Hepatocyte (in vitro differentiated cells): ENCODE measurements at regions not wholly inside any gene's neighbourhood (a gene's known extent, or its start where the extent isn't known, plus 50 kb on each side); places are given as distances from the start of the nearest gene placed in this dataset.

ENCODE experiments used
- DNase-seq: peaks from one replicate; pipeline ENCODE4 v3.0.0-alpha.2; 2016; ENCODE audit warnings: low spot score
- H2AFZ ChIP-seq: fragments of 200-600 bp; sonication (generic); 2 replicates; pipeline ENCODE4 v1.6.0; 2016; ENCODE audit warnings: antibody characterized with exemption, mild to moderate bottlenecking
- H3K27ac ChIP-seq: fragments of 200-600 bp; sonication (generic); 2 replicates; pipeline ENCODE4 v1.5.1; 2016; ENCODE audit warnings: mild to moderate bottlenecking
- H3K27me3 ChIP-seq: fragments of 200-600 bp; sonication (generic); 2 replicates; pipeline ENCODE4 v1.6.1; 2016
- H3K36me3 ChIP-seq: fragments of 200-600 bp; sonication (generic); replicated peaks from 2 replicates; pipeline ENCODE4 v1.5.1; 2016; ENCODE audit warnings: low read depth; ENCODE audit not compliant: insufficient read depth
- H3K4me1 ChIP-seq: fragments of 200-600 bp; sonication (generic); 2 replicates; pipeline ENCODE4 v1.5.1; 2016; ENCODE audit warnings: mild to moderate bottlenecking, moderate library complexity; ENCODE audit not compliant: insufficient read depth
- H3K4me2 ChIP-seq: fragments of 200-600 bp; sonication (generic); 2 replicates; pipeline ENCODE4 v1.6.0; 2016
- H3K4me3 ChIP-seq: fragments of 200-600 bp; sonication (generic); 2 replicates; pipeline ENCODE4 v1.5.1; 2016; ENCODE audit warnings: mild to moderate bottlenecking
- H3K79me2 ChIP-seq: fragments of 200-600 bp; sonication (generic); 2 replicates; pipeline ENCODE4 v1.6.0; 2017; ENCODE audit warnings: mild to moderate bottlenecking
- H3K9me2 ChIP-seq: fragments of 200-600 bp; sonication (generic); replicated peaks from 2 replicates; pipeline ENCODE4 v1.6.0; 2017; ENCODE audit warnings: mild to moderate bottlenecking; ENCODE audit not compliant: insufficient read depth
- H3K9me3 ChIP-seq: fragments of 200-600 bp; sonication (generic); 2 replicates; pipeline ENCODE4 v1.5.1; 2016; ENCODE audit warnings: low read depth, mild to moderate bottlenecking
- H4K20me1 ChIP-seq: fragments of 200-600 bp; sonication (generic); 2 replicates; pipeline ENCODE4 v1.6.0; 2016; ENCODE audit warnings: mild to moderate bottlenecking; ENCODE audit not compliant: insufficient read depth, poor library complexity, severe bottlenecking
- EZH2 ChIP-seq: fragments of 200-600 bp; sonication (generic); IDR thresholded peaks from 2 replicates; pipeline ENCODE4 v1.6.1; 2016; ENCODE audit warnings: antibody characterized with exemption, mild to moderate bottlenecking, borderline replicate concordance
- EZH2phosphoT487 ChIP-seq: fragments of 200-600 bp; sonication (generic); IDR thresholded peaks from one replicate; pipeline ENCODE4 v1.6.1; 2018; ENCODE audit warnings: antibody characterized with exemption, mild to moderate bottlenecking, low read depth, moderate library complexity; ENCODE audit not compliant: unreplicated experiment, severe bottlenecking
- WGBS: methylation state at CpG from one replicate; pipeline ENCODE4 v1.1.6; 2016; ENCODE audit warnings: low lambda C conversion rate; ENCODE audit errors: missing lambda C conversion rate; 5-methylcytosine and 5-hydroxymethylcytosine counted together
- TF ChIP-seq, protein P1 (sequence below): fragments of 200-600 bp; sonication (generic); IDR thresholded peaks from 2 replicates; pipeline ENCODE4 v1.5.1; 2016; ENCODE audit warnings: antibody characterized with exemption, mild to moderate bottlenecking; ENCODE audit not compliant: poor library complexity

DNA sequence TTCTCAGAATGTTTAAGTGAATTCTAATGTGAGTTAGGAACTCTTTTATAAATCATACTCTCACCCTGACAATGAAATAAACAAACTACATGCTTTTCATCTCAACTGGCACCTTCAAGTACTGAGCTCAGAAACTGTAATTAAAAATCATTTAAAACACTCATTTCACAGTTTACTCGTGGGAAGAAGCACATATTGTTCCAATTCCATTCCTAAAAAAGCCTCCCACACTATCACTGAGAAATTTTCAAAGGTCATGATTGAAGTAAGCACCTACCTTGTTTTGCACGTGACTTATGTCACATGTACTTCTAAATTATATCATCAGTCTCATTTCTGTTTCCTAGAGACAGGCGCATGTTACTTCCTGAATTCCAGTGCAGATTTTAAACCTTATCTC, 678.1 kb upstream of the SLC8A1 start:
- no peak overlapping the region for H3K4me2 ChIP-seq
- H2AFZ ChIP-seq = no peak overlapping the region
- WGBS = 54% methylated on average over 3 of the region's 3 CpGs

DNA sequence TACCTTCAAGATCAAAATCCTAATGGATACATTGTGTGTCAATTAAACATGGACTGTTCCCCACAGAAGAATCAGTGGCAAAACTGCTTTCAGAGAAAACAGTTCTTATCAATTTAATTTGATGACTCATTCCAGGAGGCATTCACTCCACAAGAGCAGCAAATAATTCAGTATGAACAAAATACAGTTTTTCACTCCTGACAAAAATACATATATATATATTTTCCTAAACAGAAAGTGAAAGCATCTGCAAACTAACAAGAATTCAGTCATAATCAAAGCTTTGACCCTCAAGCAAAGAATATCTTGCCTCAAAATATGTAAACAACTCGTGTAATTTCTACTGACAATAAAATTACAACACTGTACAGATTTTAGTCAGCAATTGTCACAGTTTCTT, 685.1 kb upstream of the SLC8A1 start:
- H2AFZ ChIP-seq = no peak overlapping the region
- H3K9me2 ChIP-seq = no peaks in the 10 kb centered on the region
- no peak overlapping the region for H3K4me3 ChIP-seq
- H3K9me3 ChIP-seq = no peaks in the 10 kb centered on the region
- no peak for DNase-seq
- no peaks in the 10 kb centered on the region for H3K79me2 ChIP-seq
- H3K27me3 ChIP-seq = no peaks in the 10 kb centered on the region
- H3K4me2 ChIP-seq = peak overlapping the region; percentile 3
- no peak overlapping the region for H3K27ac ChIP-seq
- WGBS = 51% methylated on average over 1 of the region's 1 CpG
- H3K36me3 ChIP-seq = no peaks in the 10 kb centered on the region
- no peaks in the 10 kb centered on the region for H4K20me1 ChIP-seq
- TF ChIP-seq EZH2phosphoT487 (no peak), EZH2 (no peak)
- TF ChIP-seq, protein P1, sequence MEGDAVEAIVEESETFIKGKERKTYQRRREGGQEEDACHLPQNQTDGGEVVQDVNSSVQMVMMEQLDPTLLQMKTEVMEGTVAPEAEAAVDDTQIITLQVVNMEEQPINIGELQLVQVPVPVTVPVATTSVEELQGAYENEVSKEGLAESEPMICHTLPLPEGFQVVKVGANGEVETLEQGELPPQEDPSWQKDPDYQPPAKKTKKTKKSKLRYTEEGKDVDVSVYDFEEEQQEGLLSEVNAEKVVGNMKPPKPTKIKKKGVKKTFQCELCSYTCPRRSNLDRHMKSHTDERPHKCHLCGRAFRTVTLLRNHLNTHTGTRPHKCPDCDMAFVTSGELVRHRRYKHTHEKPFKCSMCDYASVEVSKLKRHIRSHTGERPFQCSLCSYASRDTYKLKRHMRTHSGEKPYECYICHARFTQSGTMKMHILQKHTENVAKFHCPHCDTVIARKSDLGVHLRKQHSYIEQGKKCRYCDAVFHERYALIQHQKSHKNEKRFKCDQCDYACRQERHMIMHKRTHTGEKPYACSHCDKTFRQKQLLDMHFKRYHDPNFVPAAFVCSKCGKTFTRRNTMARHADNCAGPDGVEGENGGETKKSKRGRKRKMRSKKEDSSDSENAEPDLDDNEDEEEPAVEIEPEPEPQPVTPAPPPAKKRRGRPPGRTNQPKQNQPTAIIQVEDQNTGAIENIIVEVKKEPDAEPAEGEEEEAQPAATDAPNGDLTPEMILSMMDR = no peak
- H3K4me1 ChIP-seq = no peaks in the 10 kb centered on the region

More for the DNA sequence above, 678.1 kb upstream of the SLC8A1 start:
- no peak for DNase-seq
- Histone ChIP-seq H3K9me2 (no peaks in the 10 kb centered on the region), H3K79me2 (no peaks in the 10 kb centered on the region), H3K27ac (no peak overlapping the region), H3K27me3 (no peaks in the 10 kb centered on the region), H3K9me3 (no peaks in the 10 kb centered on the region), H3K4me3 (no peak overlapping the region), H3K36me3 (no peaks in the 10 kb centered on the region), H4K20me1 (no peaks in the 10 kb centered on the region), H3K4me1 (no peaks in the 10 kb centered on the region)
- TF ChIP-seq, protein P1 = no peak

DNA sequence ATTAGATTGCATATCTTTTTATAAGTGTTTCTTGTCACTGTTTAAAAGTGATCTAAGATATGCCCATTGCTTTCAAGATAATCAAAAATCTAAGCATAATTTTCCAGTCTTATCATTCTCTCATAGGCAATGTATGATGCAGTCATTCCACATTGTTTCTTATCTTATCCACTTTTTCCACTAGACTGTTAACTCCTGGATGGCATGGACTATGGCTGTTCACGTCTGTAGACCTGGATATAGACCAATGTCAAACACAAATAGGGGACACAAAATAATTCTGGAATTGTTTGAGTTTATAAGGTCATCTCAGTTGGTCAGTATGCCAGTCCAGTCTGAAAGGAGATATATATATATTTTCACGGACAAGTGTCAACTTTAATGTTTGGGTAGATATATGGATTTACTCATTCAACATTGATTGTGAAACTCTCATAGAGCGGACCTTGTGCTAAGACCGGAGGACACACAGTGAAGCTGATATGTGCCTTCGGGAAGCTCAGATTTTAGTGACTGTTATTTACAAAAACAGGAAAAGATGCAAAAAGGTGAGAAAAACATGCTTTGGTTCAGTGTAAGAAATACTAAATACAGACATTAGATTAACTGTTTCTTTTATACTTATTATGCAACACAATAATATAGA, 689.4 kb upstream of the SLC8A1 start:
- Histone ChIP-seq H3K79me2 (no peaks in the 10 kb centered on the region), H3K4me2 (no peak overlapping the region), H3K4me1 (no peaks in the 10 kb centered on the region), H3K9me3 (no peaks in the 10 kb centered on the region), H3K27me3 (no peaks in the 10 kb centered on the region), H4K20me1 (no peaks in the 10 kb centered on the region), H3K9me2 (no peaks in the 10 kb centered on the region), H3K4me3 (no peak overlapping the region), H3K36me3 (no peaks in the 10 kb centered on the region), H3K27ac (no peak overlapping the region), H2AFZ (no peak overlapping the region)
- TF ChIP-seq EZH2 (no peak), EZH2phosphoT487 (no peak)
- TF ChIP-seq, protein P1 = no peak
- 79% methylated on average over 5 of the region's 5 CpGs for WGBS
- DNase-seq = no peak

DNA sequence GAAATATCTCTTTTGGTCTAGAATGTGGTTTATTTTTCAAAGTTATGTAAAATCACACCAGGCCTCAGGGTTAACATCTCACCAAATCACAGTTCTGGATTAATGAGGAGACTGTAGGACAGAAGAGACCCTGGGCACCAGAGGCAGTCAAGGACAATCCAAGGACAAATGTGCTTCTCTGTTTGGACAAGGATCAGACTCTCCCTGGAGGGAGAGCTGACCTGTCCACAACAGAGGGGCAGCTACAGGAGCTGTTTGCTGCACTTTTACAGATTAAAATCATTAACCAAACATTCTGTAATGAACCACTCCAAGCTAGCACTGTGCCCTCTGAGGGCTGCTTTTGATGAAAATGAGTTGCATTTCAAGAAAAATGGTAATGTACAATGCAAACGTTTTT, 690.6 kb upstream of the SLC8A1 start:
- DNase-seq = no peak
- Histone ChIP-seq H3K4me3 (no peak overlapping the region), H3K36me3 (no peaks in the 10 kb centered on the region), H3K4me2 (no peak overlapping the region), H2AFZ (no peak overlapping the region), H4K20me1 (no peaks in the 10 kb centered on the region), H3K27ac (no peak overlapping the region), H3K4me1 (no peaks in the 10 kb centered on the region), H3K9me3 (no peaks in the 10 kb centered on the region), H3K79me2 (no peaks in the 10 kb centered on the region), H3K27me3 (no peaks in the 10 kb centered on the region), H3K9me2 (no peaks in the 10 kb centered on the region)
- no peak for TF ChIP-seq EZH2phosphoT487
- no peak for TF ChIP-seq EZH2
- TF ChIP-seq, protein P1 = no peak
- WGBS = 45% methylated on average over 1 of the region's 1 CpG
